GM18870 (cell line): ENCODE measurements at regions not wholly inside any gene's neighbourhood (a gene's known extent, or its start where the extent isn't known, plus 50 kb on each side); places are given as distances from the start of the nearest gene placed in this dataset.

Source experiments
- ATAC-seq: cut with Tn5 transposase; IDR thresholded peaks from one replicate; pipeline ENCODE4 v1.9.1; 2021; ENCODE audit warnings: moderate library complexity; ENCODE audit not compliant: unreplicated experiment

- ATAC-seq: no peak
These were observed 438.0 kb downstream of the OLFM4 start for GRCh38 chr13:53466576-53466975.

GRCh38 chr13:53473397-53473796 lies 444.8 kb downstream of the OLFM4 start:
- ATAC-seq: no peak

- ATAC-seq: no peak
These were observed 446.3 kb downstream of the OLFM4 start for GRCh38 chr13:53474878-53475277.

- ATAC-seq: no peak
These were observed 462.1 kb downstream of the OLFM4 start for GRCh38 chr13:53490752-53491151.

DNA sequence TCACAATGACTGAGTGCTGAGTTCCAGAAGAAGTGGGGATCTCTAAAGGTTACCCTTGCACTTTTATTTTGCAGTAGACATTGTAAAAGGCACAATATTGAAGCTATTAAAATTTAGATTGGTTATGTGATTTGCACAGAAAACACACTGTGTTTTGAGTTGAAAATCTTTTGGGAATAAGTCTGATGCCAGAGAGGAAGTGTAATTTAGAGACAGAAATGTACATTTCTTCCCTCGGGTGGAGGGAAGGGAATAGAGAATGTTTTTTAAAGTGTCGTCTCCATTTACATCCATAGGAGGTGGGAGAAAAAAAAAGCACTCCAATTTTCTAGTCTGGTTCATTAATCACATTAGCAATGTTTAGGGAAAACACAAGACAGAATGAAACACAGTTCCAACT lies 465.8 kb downstream of the OLFM4 start:
- no peak for ATAC-seq

DNA sequence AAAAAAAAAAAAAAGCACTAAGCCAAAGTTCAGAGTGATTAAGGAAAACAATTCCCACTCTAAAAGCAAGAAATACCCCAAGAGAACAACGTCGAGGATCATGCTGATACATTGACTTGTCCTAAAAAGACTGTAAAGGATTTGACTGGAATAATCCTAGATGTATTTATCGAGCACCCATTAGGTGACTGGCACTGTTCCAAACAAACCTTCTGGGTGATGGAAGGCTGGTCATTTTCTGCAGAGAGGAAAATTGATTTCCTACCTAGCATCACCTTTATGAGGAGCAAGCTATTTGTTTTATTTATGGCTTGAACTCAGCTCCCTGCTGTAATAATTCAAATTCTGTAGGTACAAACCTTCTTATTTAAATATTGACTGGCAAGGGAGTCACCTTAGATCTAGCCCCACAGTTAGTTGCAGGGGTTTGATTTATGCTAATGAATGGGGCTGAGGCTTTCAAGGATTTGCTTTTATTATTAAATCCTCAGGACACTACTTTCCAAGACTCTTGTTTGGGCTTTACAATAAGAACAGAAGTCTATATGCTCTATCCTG lies 471.0 kb downstream of the OLFM4 start:
- ATAC-seq: no peak

DNA sequence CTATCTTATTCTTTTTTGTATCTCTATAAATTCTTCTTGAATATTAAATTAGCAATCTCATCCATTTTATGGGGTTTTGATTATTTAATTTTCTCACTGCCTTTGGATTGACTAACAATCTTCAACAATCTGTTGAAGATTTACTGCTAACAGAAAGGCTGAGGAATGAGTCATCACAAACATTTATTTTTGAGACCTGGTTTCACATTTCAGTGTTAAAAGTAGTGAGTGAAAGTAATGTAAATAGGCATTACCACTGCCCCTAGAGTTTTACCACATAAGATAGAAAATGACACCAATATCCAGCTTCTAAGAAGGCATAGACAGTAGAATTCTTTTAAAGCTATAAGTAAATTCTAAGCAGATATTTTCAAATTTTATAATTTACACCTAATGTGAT lies 472.8 kb downstream of the OLFM4 start:
- ATAC-seq: peak; percentile 77

- ATAC-seq: no peak
These were observed 479.1 kb downstream of the OLFM4 start for GRCh38 chr13:53507741-53508140.

GRCh38 chr13:53512635-53513034 lies 484.0 kb downstream of the OLFM4 start:
- no peak for ATAC-seq

DNA sequence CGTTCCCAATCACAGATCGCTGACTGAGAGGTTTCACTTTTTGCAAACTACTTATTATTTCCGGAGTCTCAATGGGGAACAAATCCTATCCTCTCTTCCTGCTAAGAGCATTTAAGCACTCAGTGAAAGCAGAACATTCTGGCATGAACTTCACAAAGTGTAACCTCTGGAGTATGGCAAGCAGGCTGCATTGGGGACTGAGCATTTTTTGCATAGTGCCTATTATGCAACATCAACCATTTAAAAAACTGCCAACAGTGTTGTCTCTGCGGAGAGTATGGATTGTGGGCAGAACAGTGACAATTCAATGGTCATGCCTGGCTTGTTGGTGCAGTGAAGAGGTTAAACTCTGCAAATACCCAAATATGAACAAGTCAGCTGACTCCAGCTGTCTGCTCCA lies 484.6 kb downstream of the OLFM4 start:
- no peak for ATAC-seq

- no peak for ATAC-seq
These were observed 491.5 kb downstream of the OLFM4 start for GRCh38 chr13:53520132-53520531.

DNA sequence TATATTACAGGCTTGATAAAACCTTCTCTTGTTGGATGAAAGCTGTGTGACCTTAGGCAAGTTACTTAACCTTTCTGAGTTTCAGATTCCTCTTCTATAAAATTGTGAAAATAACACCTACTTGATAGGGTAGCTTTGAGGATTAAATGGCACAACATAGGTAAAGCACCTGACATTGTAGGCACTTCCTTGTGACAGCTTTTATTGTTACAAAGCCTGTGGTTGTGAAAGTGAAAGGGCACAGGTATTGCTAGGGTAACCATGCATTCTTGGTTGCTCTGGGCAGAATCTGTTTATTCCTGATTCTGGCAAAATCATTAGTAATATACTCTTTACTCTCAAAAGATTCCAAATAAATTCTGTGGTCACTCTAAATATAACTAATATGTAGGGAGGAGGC lies 493.4 kb downstream of the OLFM4 start:
- ATAC-seq: no peak

DNA sequence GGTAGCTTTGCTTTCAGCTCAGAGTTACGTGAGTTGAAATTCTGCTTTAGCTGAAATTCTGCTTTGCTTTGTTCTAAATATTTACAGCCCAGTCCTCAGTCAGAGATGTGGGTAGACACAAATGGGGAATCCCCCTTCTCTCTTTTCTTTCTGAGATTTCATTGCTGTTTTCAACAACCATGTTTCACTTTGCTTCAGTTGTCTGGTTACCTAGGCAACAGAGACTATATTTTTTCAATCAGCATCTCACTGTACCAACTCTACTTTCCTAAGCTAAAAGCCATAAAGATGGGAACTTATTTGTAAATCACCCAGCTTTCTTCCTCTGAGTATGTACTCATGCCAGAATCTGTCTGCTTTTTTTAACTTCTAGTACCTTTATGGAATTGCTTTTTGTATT lies 509.0 kb downstream of the OLFM4 start:
- no peak for ATAC-seq

DNA sequence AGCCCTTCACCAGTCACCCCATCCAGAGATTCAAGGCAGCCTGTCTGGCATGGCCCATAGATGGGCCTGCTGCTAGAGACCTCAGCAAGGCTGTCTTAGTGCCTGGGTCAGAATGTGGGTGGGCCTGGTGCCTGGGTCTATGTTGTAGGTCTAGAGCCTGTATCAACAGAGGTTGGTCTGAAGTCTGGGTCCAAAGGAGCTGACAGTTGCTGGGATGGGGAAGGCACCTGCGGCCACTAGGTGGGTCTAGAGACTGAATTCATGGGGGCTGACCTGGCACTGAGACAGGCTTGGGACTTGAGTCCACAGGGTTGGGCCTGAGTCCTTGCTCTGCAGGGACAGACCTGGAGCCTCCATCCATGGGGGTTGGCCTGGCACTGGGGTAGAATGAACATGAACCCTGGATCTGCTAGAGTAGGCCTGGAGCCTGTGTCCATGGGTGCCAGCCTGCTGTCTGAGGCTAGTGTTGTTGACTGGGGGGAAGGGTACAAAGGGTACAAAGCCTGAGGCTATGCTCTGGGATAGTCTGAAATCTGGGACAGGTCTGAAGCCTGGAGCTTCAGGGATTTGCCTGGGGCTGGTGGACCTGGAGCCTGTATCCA lies 516.8 kb downstream of the OLFM4 start:
- ATAC-seq: no peak

- ATAC-seq: no peak
These were observed 531.9 kb downstream of the OLFM4 start for GRCh38 chr13:53560556-53560955.

DNA sequence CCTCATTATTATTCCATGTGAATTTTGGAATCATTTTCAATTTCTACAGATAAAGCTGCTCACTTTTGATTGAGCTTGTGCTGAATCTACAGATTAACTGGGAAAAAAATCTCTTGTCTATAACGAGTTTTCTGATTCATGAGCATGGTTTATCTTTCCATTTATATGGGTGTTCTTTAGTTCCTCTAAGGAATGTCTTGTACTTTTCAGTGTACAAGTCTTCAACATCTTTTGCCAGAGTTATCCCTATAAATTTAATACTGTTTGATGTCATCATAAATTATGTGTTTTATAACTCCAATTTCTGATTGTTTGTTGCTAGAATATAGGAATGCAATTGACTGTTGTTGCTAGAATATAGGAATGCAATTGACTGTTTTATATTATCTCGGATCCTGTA lies 533.8 kb downstream of the OLFM4 start:
- ATAC-seq: no peak

- ATAC-seq: no peak
These were observed 539.9 kb downstream of the OLFM4 start for GRCh38 chr13:53568491-53568890.

DNA sequence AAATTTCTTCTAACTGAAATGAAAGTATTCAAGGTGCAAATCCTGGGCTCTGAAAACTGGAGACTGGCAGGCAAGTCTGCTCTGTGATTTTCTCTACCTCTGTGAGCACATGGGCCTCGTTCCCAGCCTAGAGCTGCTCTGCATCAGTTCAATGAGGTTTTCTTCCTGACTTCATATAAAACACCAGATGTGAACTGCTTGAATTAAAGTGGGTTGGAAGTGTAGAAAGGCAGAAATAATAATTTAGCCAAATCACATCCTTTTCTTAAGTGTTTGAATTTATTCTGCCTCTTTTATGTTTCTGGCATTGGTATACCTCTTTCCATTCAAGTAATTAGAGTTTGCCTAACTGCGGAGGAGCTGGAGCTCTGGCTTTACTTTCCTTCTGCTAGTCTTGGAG lies 540.8 kb downstream of the OLFM4 start:
- no peak for ATAC-seq

DNA sequence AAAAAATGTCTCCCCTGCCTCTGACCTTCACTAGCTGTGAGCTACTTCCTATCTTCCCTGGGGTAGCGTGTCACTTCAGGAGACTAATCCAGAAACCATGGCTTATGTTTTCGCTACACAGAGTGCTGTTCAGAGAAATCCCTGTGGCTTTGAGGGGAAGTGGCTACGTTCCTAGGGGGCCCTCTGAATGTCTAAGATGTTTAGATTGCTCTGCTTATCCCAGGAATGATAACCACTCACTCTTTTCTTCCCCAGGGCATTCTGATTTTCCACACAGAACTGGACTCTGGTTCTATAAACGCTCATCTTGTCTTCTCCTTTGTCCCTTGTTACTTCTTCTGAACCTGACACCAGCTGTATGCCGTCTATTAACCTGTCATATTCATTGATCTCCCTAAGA lies 572.5 kb downstream of the OLFM4 start:
- ATAC-seq: no peak

- ATAC-seq: no peak
These were observed 576.7 kb downstream of the OLFM4 start for GRCh38 chr13:53605326-53605725.

DNA sequence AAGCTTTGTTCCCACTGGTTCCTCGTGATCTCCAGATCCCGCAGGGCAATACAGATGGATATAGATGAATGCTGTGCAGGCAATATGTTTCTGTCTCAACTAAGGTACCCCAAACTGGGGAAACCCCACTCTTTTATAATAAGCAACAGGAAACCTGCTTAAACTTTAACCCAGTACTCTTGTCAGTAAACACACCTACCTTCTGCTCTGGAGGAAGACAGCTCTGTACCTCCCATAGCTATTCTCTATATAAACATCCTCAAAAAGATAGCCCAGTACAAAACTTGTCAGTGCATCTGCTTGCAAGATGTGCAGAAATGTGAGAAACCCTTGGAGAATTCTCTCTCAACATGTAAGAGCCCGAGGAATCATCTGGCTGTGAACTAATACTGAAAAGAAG lies 583.6 kb downstream of the OLFM4 start:
- no peak for ATAC-seq

GRCh38 chr13:53622456-53622855 lies 593.8 kb downstream of the OLFM4 start:
- no peak for ATAC-seq

DNA sequence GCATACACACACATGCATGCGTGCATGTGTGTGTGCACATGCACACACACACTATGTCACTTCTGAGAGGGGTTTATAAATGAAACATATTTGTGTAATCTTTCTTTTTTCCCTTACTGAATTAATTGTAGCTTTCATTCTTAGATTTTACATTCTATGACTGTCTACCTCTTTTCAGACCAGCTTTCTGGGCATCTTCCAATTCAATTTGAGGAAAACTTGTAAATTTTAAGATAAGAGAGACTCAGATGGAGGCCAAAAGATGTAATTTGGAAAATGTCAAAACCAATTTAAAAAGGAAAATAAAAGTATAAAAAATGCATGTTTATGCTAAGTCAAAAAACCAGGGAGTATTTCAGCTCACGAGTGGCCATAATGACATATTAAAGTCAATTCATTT lies 594.5 kb downstream of the OLFM4 start:
- no peak for ATAC-seq
